ENCODE measurements at regions not wholly inside any gene's neighbourhood (a gene's known extent, or its start where the extent isn't known, plus 50 kb on each side); places are given as distances from the start of the nearest gene placed in this dataset.
A peak's percentile ranks its signal among the peaks of the same experiment; 100 is the strongest.

DNA sequence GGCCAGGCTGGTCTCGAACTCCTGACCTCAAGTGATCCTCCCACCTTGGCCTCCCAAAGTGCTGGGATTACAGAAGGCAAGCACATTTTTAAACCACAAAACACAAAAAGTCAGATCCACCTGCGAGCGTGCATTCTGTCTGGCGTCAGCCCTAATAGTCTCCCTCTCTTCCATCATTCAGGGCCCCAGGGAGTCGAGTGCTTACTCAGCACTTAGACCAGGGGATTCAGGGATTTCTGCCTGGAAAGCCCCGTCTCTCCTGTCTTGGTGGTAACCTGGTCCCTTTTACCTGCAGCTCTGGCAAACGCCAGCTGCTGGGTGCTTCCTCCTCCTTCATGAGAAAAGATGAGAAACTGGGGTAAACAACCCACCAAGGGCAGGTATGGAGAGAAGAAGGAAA lies 443.1 kb downstream of the SOX9 start:
- intact Hi-C loops (cut with micrococcal nuclease) = no loop called here
- POLR2A ChIA-PET (ENCODE audit: partially characterized antibody) = no interaction called here
- CTCF ChIA-PET (ENCODE audit: partially characterized antibody) = interaction anchor here (0.6 to 9.5 kb wide), 3 partner anchors 155 to 806 kb away, joined by 5 to 205 read pairs (median 5); no protein-coding TSS in a partner anchor

DNA sequence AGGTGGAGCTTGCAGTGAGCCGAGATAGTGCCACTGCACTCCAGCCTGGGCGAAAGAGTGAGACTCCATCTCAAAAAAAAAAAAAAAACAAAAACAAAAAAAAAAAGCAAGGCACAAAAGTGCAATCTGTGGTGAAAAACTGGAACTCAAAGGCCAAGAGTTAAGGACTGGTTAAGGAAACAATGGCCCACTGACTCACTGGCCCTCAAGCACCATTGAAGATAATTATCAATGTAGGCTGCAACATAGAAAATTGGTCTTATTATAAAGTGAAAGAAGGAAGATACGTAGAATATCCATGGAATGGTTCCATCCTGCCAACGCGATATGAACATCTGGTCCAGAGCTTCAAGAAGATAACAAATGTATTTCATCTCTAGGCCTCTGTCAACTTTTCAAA lies 444.2 kb downstream of the SOX9 start:
- CTCF ChIA-PET (ENCODE audit: partially characterized antibody) = interaction anchor here (0.7 to 1.7 kb wide), 3 partner anchors 8 to 1838 kb away, joined by 3 to 8 read pairs (median 5); no protein-coding TSS in a partner anchor
- peaks cover 9 to 18% (median 14%) of the 10 kb centered on the region in 4 donors for H3K4me1 Mint-ChIP-seq
- intact Hi-C loops (cut with micrococcal nuclease) = no loop called here

More for the DNA sequence above, 443.1 kb downstream of the SOX9 start:
- DNase-seq = no peak
- Mint-ChIP-seq H3K4me1 (peaks cover 9 to 18% (median 14%) of the 10 kb centered on the region in 4 donors), H3K4me3 (peak overlapping the region in 1 of 8 donors; percentile 39), H3K27me3 (no peaks in the 10 kb centered on the region), H3K36me3 (no peaks in the 10 kb centered on the region), H3K9me3 (no peaks in the 10 kb centered on the region), H3K27ac (peak overlapping the region in 1 of 7 donors; percentile 63)
- no peaks in the 10 kb centered on the region for H3K36me3 ChIP-seq (ENCODE audit: insufficient read depth, low read length)
- H3K27ac ChIP-seq (ENCODE audit: low read depth, low read length) = no peak overlapping the region
- H3K4me1 ChIP-seq (ENCODE audit: insufficient read depth, low read length) = peaks cover 10% of the 10 kb centered on the region
- no peaks in the 10 kb centered on the region for H3K9me3 ChIP-seq (ENCODE audit: control insufficient read depth in 1 of 2, low read length in 2 of 2)
- no peak overlapping the region for H3K4me3 ChIP-seq (ENCODE audit: low read length in 2 of 2)
- H3K27me3 ChIP-seq (ENCODE audit: insufficient read depth, low read length) = no peaks in the 10 kb centered on the region

DNA sequence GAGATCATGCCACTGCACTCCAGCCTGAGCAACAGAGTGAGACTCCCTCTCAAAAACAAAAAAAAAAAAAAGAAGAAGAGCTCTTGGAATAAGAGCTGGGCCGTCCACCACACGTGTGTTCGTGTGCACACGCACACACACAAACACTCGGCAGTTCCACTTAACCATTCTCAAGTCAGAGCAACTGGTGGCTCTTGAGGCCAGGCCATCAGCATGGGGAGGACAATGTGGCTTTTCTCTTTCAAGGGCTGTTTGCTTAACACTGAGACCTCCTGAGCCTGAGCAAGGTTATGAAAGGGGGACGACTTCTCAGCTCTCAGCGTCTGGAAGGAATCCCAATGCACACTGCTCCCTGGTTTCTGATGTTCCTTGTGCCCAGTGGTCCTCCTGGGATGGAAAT lies 444.9 kb downstream of the SOX9 start:
- CTCF ChIA-PET (ENCODE audit: partially characterized antibody) = interaction anchor here (1.7 kb wide), 1 partner anchor 9 kb away, joined by 8 read pairs; no protein-coding TSS in a partner anchor

More for the DNA sequence above, 444.2 kb downstream of the SOX9 start:
- Mint-ChIP-seq H3K27ac (no peak overlapping the region), H3K36me3 (no peaks in the 10 kb centered on the region), H3K27me3 (no peaks in the 10 kb centered on the region), H3K4me3 (no peak overlapping the region), H3K9me3 (no peaks in the 10 kb centered on the region)
- no peaks in the 10 kb centered on the region for H3K27me3 ChIP-seq (ENCODE audit: insufficient read depth, low read length)
- no peak overlapping the region for H3K27ac ChIP-seq (ENCODE audit: low read depth, low read length)
- no peak for DNase-seq
- H3K4me3 ChIP-seq (ENCODE audit: low read length in 2 of 2) = no peak overlapping the region
- POLR2A ChIA-PET (ENCODE audit: partially characterized antibody) = no interaction called here
- no peaks in the 10 kb centered on the region for H3K9me3 ChIP-seq (ENCODE audit: control insufficient read depth in 1 of 2, low read length in 2 of 2)
- peaks cover 10% of the 10 kb centered on the region for H3K4me1 ChIP-seq (ENCODE audit: insufficient read depth, low read length)
- H3K36me3 ChIP-seq (ENCODE audit: insufficient read depth, low read length) = no peaks in the 10 kb centered on the region

DNA sequence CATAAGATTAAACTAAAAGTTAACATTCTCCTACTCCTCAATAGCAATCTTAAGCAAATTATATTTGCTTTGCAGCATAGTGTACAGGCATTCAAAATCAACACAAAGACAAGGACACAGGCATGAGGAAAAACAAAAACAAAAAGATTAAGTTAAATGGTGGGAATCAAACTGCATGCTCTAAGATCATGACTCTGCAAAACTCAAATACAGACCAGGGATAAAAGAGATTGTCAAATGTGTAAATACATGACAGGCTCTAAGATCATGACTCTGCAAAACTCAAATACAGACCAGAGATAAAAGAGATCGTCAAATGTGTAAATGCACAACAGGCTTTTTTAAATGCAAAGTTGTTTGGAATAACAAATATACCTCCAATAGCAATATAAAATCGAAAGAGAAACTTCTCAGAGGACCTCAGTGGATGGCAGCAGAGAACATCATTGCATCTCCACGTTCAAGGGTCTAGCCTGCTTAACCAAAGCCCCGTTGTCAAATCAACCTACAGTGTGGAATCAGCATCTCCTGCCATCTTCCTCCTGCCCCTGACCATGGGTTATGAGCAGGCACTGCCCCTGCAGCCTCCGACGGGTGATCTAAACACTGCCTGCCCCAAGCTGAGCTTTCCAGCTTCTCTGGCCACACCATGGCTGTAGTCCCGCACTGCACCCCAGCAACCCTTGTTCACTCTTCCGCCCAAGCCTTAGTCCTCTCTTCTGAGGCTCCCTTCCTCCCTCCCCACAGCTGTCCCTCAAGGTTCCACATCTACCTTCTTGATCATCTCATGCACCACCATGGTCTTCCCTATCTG lies 446.1 kb downstream of the SOX9 start:
- ChIA-PET CTCF (ENCODE audit: partially characterized antibody) (interaction anchor here (1.5 kb wide), 1 partner anchor 160 kb away, joined by 6 read pairs; no protein-coding TSS in a partner anchor), POLR2A (ENCODE audit: partially characterized antibody) (no interaction called here)
- Mint-ChIP-seq H3K4me1 (peaks cover 10 to 15% (median 13%) of the 10 kb centered on the region in 4 donors), H3K27ac (peak overlapping the region in 5 of 7 donors; percentile 1 to 83 (median 49)), H3K9me3 (no peaks in the 10 kb centered on the region), H3K27me3 (no peaks in the 10 kb centered on the region), H3K4me3 (peak overlapping the region in 5 of 8 donors; percentile 32 to 48 (median 39)), H3K36me3 (no peaks in the 10 kb centered on the region)
- Histone ChIP-seq H3K4me3 (ENCODE audit: low read length in 2 of 2) (no peak overlapping the region), H3K36me3 (ENCODE audit: insufficient read depth, low read length) (no peaks in the 10 kb centered on the region), H3K27me3 (ENCODE audit: insufficient read depth, low read length) (no peaks in the 10 kb centered on the region), H3K27ac (ENCODE audit: low read depth, low read length) (no peak overlapping the region), H3K4me1 (ENCODE audit: insufficient read depth, low read length) (peaks cover 10% of the 10 kb centered on the region), H3K9me3 (ENCODE audit: control insufficient read depth in 1 of 2, low read length in 2 of 2) (no peaks in the 10 kb centered on the region)
- DNase-seq = no peak
- intact Hi-C loops (cut with micrococcal nuclease) = no loop called here

More for the DNA sequence above, 444.9 kb downstream of the SOX9 start:
- H3K27me3 Mint-ChIP-seq = no peaks in the 10 kb centered on the region
- H3K36me3 Mint-ChIP-seq = no peaks in the 10 kb centered on the region
- H3K27ac Mint-ChIP-seq = peak overlapping the region in 1 of 7 donors; percentile 39
- no peaks in the 10 kb centered on the region for H3K9me3 Mint-ChIP-seq
- Histone ChIP-seq H3K4me3 (ENCODE audit: low read length in 2 of 2) (no peak overlapping the region), H3K4me1 (ENCODE audit: insufficient read depth, low read length) (peaks cover 10% of the 10 kb centered on the region), H3K36me3 (ENCODE audit: insufficient read depth, low read length) (no peaks in the 10 kb centered on the region), H3K27ac (ENCODE audit: low read depth, low read length) (no peak overlapping the region), H3K27me3 (ENCODE audit: insufficient read depth, low read length) (no peaks in the 10 kb centered on the region), H3K9me3 (ENCODE audit: control insufficient read depth in 1 of 2, low read length in 2 of 2) (no peaks in the 10 kb centered on the region)
- no peak for DNase-seq
- POLR2A ChIA-PET (ENCODE audit: partially characterized antibody) = no interaction called here
- no peak overlapping the region for H3K4me3 Mint-ChIP-seq
- peaks cover 9 to 15% (median 13%) of the 10 kb centered on the region in 4 donors for H3K4me1 Mint-ChIP-seq
- intact Hi-C loops (cut with micrococcal nuclease) = no loop called here

DNA sequence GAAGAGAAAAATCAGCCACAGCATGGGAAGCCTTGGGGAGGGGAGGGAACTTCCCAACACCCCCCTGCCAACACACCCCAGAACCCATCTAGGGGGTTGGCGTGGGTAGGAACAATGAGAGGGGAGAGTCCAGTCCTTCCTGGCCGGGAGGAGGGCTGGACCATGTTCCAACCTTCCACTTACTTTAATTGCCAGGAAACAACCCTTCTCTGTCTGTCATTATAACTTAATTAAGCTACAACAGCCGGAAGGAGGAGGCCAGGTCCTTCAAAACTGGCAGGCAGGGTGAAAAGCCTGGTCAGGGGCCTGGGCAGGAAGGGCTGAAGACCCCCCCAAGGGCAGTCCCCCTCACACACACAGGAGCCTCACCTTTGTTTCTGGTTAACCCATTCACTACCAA lies 447.0 kb downstream of the SOX9 start:
- Histone ChIP-seq H3K9me3 (ENCODE audit: control insufficient read depth in 1 of 2, low read length in 2 of 2) (no peaks in the 10 kb centered on the region), H3K4me1 (ENCODE audit: insufficient read depth, low read length) (peaks cover 10% of the 10 kb centered on the region), H3K27ac (ENCODE audit: low read depth, low read length) (no peak overlapping the region), H3K4me3 (ENCODE audit: low read length in 2 of 2) (no peak overlapping the region), H3K36me3 (ENCODE audit: insufficient read depth, low read length) (no peaks in the 10 kb centered on the region), H3K27me3 (ENCODE audit: insufficient read depth, low read length) (no peaks in the 10 kb centered on the region)
- no peaks in the 10 kb centered on the region for H3K36me3 Mint-ChIP-seq
- peaks cover 10 to 15% (median 13%) of the 10 kb centered on the region in 4 donors for H3K4me1 Mint-ChIP-seq
- peak overlapping the region in 1 of 7 donors; percentile 62 for H3K27ac Mint-ChIP-seq
- CTCF ChIA-PET (ENCODE audit: partially characterized antibody) = interaction anchor here (1.5 kb wide), 1 partner anchor 159 kb away, joined by 6 read pairs; no protein-coding TSS in a partner anchor
- no peak for DNase-seq
- no peaks in the 10 kb centered on the region for H3K9me3 Mint-ChIP-seq
- H3K4me3 Mint-ChIP-seq = no peak overlapping the region
- intact Hi-C loops (cut with micrococcal nuclease) = no loop called here
- POLR2A ChIA-PET (ENCODE audit: partially characterized antibody) = no interaction called here
- no peaks in the 10 kb centered on the region for H3K27me3 Mint-ChIP-seq

DNA sequence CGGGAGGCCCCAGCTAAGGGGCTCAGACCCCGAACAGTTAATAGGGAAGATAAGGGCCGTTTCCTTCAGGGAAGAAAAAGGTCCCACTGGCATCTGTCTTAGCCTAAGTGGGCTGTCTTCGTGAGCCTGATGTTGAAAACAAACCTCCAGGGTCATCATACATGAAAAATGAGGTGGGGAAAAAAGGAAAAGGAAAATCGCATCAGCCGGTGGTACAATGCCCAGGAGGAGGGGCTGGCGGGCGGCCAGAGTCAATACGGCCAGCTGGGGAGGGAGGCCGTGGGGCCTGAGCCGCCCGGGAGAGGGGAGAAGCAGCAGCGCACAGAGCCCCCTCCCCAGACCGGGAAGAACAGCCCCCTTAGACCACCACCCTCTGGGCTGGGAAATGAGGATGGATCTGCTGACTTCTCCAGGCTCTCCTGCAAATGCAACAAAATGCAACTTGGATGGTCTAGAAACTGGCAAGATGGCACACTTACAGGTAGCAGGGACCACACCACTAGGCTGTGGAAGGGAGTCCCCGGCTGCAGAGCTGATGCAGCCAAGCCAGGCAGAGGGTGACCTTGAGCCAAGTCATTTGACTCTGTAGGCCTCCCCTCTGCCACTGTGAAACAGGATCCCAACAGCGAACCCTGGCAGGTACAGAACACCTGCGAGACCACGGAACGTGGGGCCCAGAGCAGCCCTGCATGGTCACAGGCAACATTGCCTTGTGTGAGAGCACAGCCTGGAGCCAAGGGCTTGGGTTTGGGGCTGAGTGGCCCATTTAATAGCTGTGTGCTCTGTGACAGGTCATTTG lies 448.5 kb downstream of the SOX9 start:
- H3K36me3 Mint-ChIP-seq = no peaks in the 10 kb centered on the region
- Histone ChIP-seq H3K4me1 (ENCODE audit: insufficient read depth, low read length) (peaks cover 10% of the 10 kb centered on the region), H3K36me3 (ENCODE audit: insufficient read depth, low read length) (no peaks in the 10 kb centered on the region), H3K27me3 (ENCODE audit: insufficient read depth, low read length) (no peaks in the 10 kb centered on the region), H3K4me3 (ENCODE audit: low read length in 2 of 2) (no peak overlapping the region), H3K9me3 (ENCODE audit: control insufficient read depth in 1 of 2, low read length in 2 of 2) (no peaks in the 10 kb centered on the region), H3K27ac (ENCODE audit: low read depth, low read length) (no peak overlapping the region)
- ChIA-PET POLR2A (ENCODE audit: partially characterized antibody) (no interaction called here), CTCF (ENCODE audit: partially characterized antibody) (interaction anchor here (0.7 to 1.0 kb wide), 2 partner anchors 9 to 13 kb away, joined by 4 read pairs; no protein-coding TSS in a partner anchor)
- no peaks in the 10 kb centered on the region for H3K9me3 Mint-ChIP-seq
- no peak for DNase-seq
- H3K4me1 Mint-ChIP-seq = peaks cover 10 to 16% (median 14%) of the 10 kb centered on the region in 4 donors
- no peak overlapping the region for H3K4me3 Mint-ChIP-seq
- peaks cover 3 to 6% of the 10 kb centered on the region in 2 donors for H3K27me3 Mint-ChIP-seq
- intact Hi-C loops (cut with micrococcal nuclease) = no loop called here
- H3K27ac Mint-ChIP-seq = no peak overlapping the region

DNA sequence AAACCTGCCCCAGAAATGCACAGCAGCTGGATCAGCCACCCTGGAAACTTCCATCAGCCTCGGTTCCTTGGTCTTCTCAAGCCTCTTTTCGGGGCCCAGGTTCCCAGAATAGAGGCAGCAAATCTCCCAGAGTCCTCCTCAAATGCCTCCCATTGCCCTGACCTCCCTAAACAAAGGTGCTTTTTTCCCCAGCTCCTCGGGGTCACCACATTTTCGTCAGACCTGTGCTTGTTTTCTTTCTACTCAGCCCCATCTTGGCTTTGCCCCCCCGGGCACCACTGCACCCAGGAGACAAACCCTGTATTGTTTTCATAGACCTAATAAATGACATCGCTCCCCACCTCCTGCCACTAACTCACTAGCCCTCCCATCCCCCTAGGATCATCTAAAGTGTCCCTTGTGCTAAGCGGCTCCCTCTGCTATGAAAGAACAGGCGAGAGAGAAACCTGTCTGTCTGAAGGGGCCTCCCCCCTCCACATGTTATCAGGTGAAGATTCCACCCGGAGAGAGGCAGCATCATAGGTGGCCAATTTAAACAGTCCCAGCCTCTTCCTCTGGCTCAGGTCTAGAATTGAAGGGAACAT lies 451.1 kb downstream of the SOX9 start:
- H3K4me1 ChIP-seq (ENCODE audit: insufficient read depth, low read length) = peaks cover 6% of the 10 kb centered on the region
- no peak overlapping the region for H3K4me3 Mint-ChIP-seq
- H3K9me3 Mint-ChIP-seq = no peaks in the 10 kb centered on the region
- no peaks in the 10 kb centered on the region for H3K36me3 ChIP-seq (ENCODE audit: insufficient read depth, low read length)
- intact Hi-C loops (cut with micrococcal nuclease) = no loop called here
- H3K36me3 Mint-ChIP-seq = no peaks in the 10 kb centered on the region
- H3K27me3 Mint-ChIP-seq = peaks cover 6 to 8% of the 10 kb centered on the region in 2 donors
- H3K27ac Mint-ChIP-seq = no peak overlapping the region
- H3K27me3 ChIP-seq (ENCODE audit: insufficient read depth, low read length) = no peaks in the 10 kb centered on the region
- ChIA-PET POLR2A (ENCODE audit: partially characterized antibody) (no interaction called here), CTCF (ENCODE audit: partially characterized antibody) (no interaction called here)
- DNase-seq = no peak
- no peak overlapping the region for H3K4me3 ChIP-seq (ENCODE audit: low read length in 2 of 2)
- H3K9me3 ChIP-seq (ENCODE audit: control insufficient read depth in 1 of 2, low read length in 2 of 2) = no peaks in the 10 kb centered on the region
- no peak overlapping the region for H3K27ac ChIP-seq (ENCODE audit: low read depth, low read length)
- H3K4me1 Mint-ChIP-seq = peaks cover 6 to 10% (median 7%) of the 10 kb centered on the region in 4 donors

Data from CD4-positive, alpha-beta memory T cell (primary cell).